ENCODE measurements at regions not wholly inside any gene's neighbourhood (a gene's known extent, or its start where the extent isn't known, plus 50 kb on each side); places are given as distances from the start of the nearest gene placed in this dataset.

DNA sequence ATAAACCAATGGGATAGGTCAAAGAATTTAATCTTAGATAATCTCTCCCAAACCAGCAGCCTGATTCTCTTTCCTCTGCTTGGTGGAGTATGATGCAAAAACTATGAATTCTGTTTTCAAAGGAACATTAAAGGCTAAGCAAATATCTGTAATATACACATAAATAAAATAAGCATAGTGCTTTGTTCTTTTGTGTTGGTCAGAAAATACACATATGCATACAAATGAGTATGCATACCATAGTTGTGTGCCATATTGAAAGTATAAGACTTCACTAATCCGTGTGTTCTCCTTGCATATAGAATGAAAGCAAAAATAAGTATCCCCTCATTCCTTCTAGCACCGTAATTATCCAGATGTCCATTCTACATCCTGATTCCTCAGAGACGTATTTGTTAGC, 1949.7 kb upstream of the CELF4 start:
- no peak for DNase-seq (ENCODE audit: low spot score)

DNA sequence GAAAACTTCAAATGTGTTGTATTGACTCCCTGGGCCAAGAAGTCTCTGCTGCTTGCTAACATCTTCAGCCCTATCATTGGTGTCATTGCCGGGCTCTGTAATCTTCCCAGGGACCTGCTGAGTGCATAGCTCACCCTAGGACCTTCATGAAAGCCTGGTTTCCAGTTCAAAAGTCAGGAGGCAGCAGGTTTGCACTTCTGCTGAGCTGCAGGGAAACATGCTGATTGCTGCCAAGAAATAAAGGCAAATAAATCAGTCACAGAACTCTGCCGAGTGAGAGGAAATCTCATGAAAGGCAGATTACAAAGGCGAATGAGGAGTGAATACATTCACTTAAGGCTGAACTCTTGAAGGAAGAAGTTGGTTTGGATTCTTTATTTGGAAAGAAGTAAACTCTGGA, 1947.6 kb upstream of the CELF4 start:
- DNase-seq (ENCODE audit: low spot score), result no peak

DNA sequence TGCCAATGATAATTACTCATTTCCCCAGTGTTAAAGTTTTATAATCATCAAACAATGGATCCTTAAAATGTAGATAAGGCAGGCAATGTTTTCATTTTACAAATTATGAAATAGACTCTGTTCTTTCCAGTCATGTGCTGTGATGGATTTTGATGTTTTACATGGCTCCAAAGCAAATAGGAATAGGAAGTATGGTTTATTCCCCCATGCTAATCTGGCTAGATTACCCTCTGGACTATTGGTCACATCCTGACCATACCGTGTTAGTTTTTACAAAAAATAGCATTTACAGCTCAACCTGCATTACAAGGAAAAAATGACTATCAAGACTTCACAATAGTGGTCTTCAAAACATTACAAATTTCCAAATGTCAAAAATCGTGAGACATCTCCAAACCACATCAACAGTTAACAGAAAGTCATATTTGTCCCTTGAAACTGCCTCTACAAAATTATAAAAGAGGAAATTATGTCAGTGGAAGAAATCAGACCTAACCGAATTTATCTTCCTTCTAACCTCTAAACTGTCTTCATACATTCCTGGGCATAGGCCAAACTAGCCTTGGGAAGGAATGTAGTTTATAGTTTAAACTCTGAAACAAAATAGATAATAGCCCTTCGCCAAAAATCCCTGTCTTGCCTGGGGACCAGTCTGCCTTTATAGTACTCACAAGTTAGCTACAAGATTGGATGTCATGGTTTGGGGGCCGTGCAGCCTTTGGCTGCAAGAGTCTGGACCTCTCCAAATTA, 1941.2 kb upstream of the CELF4 start:
- DNase-seq (ENCODE audit: low spot score), result no peak

DNA sequence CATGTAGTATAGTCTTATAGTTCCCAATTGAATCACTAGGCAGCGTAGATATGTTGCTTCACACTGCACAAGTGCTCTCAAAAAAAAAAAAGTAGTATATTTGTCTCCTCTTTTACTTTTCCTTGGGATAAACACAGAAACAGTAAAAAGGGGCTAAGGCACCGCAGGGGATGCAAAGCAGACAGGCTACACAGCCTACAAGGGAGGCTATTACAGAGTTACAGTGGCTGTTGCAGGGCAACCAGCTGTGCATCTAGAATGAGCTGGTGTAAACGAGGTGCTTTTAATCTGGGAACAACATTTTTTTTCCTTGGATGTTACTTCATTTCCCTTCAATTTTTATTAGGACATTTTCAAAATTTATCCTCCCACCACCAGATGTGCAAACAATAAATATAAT, 1934.7 kb upstream of the CELF4 start:
- DNase-seq (ENCODE audit: low spot score), result no peak

DNA sequence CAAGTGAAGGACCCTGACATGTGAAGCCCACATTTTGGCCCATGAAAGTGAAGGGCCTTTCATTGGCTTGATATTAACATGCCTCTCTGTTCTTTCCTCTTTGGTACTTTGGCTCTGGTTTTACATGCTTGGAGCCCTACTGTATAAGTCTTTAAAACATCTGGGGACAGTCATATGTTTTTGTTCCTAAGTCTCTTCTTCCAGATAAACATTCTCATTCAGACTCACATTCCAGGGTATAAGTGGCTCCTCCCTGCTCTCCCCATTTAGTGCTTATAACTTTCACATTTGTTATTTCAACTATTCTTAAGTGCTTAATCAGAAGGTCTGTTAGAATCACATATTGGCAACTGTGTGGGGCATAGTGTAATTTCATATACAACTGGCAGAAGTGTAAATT, 1932.2 kb upstream of the CELF4 start:
- no peak for DNase-seq (ENCODE audit: low spot score)

DNA sequence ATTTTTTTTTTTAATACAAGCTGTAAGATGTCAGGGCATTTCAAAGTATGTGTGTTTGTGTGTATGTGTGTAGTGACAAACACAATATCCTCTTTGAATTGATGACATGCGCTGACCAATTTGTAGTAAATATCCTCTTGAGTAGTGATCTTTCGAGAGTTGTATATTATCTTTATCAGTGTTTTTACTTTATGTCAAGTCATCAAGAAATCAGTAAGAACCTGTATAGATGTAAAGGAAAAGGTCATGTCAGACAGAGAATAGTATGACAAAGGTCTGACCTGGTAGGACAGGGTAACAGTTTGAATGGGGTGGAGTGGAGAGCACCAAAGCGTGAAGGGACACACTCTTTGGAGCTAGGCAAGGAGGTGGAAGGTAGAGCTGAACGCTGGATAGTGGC, 1931.4 kb upstream of the CELF4 start:
- DNase-seq (ENCODE audit: low spot score), result no peak

DNA sequence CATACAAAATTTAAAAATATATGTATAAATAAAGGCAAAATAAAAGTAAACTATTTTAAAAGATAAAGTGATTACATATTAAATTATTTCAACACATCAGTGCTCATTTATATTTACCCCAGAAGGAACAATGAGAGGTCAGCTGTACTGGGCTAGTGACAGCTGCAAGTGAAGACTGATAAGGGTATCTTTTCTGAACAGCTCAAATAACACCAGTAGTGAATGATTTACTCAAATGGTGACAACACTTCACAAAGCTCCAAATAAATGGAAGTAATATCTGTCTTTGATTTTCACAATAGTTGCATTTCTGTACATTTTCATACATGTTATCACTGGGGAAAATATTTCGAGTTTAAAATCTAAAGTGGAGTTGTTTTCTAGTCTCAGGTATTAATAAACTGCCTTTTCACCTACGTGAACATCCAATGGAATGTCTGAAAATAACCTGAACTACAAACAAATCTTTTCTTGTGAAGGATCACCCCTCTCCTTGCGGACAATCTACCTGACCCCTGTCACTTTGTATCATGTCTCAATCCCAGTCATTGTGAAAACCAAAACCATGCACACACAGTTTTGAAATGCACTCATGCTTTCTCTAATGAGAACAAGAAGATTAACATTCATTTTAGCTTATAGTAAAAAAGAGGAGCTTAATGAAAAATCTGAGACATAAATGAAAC, 1928.8 kb upstream of the CELF4 start:
- DNase-seq (ENCODE audit: low spot score), result peak; percentile 2

DNA sequence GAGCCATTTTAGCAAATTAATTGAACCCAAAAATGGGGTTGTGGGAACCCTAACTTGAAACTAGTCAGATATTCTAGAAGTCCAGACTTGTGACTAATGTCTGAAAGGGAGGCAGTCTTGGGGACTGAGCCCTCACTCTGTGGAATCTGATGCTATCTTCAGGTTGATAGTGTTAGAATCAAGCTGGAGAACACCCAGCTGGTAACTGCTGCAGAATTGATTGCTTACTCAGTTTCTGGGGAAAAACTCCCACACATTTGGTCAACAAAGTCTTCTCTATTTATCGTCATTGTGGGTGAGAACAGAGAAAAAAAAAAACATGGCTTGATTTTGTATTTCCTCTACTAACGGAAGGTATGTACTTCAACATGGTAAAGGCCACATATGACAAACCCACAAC, 1925.8 kb upstream of the CELF4 start:
- no peak for DNase-seq (ENCODE audit: low spot score)

DNA sequence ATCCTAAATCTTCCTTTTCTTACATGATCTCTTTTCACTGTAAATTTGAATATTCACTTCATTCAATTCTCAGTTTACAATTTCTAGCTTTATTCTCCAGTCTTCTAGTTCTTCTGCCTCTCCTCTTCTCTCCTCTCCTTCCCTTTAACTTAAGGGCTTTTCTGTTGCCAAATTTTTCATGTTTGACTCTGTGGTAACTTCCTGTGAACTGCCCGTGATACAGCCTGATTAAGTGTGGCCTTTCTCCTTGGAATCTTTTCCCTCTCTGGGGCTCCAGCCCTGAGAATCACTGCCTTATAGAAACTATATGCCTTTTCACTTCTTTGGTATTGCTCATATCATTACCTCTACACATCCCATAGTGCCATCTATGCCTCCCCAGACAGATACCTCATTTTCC, 1923.8 kb upstream of the CELF4 start:
- no peak for DNase-seq (ENCODE audit: low spot score)

DNA sequence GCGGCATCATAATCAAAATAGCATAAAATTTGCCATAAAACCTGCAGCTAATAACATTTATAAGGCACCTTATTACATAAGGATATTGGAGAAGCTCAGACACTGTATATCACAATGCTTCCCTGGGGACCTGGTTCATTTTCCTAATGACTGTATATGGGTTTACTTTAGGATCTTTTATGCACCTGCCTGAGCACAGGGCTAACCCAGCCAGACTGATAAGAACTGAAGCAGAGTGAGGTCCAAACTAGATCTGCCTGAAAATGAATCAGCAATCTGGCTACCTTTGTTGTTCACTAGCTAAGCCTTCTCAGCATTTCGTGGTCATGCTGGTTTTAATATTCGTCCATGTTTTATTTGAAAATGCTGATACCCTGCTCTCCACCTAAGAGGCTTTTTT, 1922.3 kb upstream of the CELF4 start:
- no peak for DNase-seq (ENCODE audit: low spot score)

DNA sequence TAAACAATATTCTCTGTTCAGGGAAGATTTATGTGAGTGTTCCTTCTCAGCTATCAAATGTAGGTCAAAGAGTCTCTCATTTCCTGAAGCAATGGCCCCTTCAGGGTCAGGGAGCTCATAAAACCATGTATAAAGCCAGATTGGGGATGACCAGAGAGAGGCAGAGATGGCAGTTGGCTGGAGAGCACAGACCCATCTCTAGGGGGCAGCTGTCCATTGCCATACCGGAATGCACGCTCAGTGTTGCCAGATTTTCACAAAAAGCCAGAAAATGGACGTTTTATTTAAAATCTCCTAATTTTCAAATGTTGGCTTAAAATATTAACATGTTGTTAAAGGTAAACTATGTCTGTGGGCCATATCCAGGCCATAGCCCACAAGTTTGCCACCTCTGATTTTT, 1920.7 kb upstream of the CELF4 start:
- DNase-seq (ENCODE audit: low spot score), result no peak

DNA sequence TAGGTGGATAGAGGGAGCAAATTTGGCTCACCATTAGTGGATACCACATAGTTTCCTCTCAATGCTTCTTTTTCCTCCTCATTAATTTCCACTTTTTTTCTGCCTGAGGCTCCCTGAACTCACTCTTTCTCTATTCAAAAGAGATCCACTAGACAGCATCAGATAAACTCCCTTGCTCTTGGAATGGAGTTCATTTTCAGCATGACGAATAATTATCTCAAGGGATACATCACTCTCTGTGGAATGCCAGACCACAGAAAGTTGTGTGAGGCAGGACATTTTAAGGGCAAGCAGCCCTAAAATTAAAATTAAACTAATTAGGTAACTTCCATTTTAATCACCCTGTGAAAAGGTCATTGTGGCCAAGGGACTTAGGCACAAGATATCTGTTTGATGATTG, 1920.1 kb upstream of the CELF4 start:
- DNase-seq (ENCODE audit: low spot score), result no peak

DNA sequence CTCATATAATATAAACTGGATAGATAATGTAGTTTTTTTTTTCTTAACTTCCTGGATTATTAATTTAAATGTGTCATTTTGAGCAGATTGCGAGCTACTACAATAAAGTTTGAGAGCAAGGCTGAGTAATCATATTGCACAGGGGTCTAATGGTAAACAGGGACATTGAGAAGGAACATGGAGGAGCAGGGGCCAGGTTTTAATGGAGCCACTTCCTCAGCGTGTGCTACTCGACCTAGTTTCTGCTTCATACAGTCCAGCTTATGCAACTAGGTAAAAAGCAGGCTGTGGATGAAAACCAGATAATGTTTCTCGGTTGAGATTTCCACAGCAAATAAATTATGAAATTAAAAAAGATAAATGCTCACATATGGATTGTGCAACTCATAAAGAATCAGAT, 1915.7 kb upstream of the CELF4 start:
- DNase-seq (ENCODE audit: low spot score), result no peak

DNA sequence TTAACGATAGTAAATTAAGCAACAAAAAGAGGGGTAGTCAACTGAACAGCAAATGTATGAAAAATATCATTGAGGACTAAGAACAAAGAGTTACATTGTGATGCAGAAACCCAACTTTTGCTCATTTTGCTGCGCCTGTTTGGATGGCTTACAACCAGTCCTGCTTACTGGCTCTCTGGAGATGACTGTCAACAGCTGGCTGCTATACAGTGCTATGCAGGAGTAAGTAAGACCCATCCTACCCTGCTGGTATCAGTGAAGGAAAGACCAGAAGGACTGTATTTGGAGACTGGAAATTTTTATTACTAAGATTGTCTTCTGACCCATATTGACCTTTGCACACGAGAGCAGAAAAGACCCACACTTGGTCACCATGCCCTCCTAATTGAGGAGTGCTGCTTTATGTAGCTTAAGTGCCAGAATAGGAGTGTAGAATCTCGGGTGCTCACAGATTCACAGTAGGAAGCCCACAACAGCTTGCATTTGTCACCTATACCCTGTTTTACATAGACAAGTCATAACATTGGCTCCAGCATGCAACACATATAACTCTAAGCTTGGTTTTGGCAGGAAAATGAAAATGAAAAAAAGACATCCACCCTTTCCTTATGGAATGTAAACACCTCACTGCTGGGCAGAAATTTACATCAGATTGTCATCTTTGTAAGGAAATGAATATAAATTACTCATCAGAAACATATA, 1915.0 kb upstream of the CELF4 start:
- no peak for DNase-seq (ENCODE audit: low spot score)

DNA sequence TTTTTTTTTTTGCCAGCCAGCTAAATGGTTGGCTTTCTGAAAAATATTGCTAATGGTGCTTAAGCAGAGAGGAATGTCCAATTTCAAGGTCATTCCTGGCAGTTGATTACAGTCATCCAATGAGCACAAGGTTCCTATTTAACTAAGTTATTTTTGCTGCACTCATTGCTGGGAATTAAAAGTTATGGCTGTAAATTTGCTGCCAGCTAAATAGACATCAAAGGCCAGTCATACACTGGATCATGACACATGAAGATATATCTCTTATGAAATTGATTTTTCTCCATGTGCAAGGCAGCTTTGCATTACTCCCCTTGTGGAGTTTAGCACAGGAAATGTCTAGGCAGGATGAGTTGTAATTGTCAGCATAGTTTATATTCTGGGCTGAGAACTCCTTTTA, 1898.4 kb upstream of the CELF4 start:
- no peak for DNase-seq (ENCODE audit: low spot score)

DNA sequence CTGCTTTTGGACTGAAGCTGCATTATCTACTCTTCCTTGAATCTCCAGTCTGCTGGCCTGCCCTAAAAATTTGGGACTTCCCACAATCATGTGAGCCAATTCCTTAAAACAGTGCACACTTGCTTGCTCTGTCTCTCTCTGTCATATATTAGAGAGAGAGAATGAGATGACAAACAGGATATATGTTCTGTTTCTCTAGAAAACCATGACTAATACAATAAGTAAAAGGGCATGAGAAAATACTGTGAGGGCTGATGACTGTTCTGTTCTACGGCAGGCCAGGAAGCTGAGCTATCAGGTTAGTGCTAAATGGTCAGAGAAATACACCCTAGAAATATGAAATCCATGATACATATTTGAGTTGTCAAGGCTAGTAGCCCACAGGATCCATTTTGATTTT, 1896.8 kb upstream of the CELF4 start:
- no peak for DNase-seq (ENCODE audit: low spot score)

DNA sequence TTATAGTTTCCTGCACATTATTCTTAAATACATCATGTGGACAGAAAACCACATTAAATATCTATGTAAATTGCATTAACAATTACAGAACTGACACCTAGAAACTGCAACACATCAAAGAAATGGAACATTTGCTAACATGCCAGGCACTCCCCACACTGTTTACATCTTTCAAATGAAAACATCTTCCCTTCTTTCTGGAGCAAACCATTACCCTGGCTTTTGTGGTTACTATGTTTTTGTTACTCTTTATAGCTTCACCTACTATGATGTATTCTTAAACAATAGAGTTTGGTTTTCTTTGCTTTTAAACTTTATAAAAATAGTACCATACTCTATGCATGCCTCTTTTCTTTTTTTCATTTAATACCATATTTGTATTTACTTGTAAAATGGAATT, 1894.5 kb upstream of the CELF4 start:
- DNase-seq (ENCODE audit: low spot score), result no peak

DNA sequence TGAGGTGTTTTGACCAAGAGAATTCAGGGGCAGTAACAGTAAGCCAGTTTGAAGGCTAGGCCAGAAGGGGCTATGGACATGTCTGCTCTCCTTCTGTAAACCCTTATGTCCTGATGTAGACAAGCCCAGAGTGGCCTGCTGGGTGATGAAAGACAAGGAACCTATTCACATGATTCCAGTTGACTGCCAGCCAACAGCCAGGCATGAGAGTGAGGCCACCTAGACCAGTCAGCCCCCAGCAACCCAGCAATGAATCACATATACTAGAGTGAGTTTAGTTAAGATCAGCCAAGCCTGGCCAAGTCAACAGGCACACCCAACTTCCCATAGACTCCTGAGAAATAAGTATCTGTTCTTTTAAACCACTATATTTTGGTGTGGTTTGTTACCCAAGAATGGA, 1889.7 kb upstream of the CELF4 start:
- no peak for DNase-seq (ENCODE audit: low spot score)

DNA sequence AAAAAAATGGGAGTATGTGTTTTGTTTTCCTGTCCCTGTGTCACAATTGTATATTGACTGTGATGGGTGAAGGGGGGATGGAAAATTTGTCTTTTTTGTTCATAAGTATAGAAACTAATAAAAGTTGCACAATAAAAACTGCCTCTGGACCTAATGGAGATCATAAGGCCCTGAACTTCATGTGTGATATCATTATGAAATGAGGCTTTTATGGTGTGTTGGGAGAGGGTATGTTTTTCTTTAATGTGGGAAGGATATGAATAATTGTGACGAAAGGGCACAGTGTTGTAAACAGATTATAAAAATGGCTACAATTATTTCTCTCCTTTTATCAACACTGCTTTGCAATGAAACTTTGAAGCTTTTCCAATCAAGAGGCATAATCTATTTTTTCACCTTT, 1889.3 kb upstream of the CELF4 start:
- no peak for DNase-seq (ENCODE audit: low spot score)

DNA sequence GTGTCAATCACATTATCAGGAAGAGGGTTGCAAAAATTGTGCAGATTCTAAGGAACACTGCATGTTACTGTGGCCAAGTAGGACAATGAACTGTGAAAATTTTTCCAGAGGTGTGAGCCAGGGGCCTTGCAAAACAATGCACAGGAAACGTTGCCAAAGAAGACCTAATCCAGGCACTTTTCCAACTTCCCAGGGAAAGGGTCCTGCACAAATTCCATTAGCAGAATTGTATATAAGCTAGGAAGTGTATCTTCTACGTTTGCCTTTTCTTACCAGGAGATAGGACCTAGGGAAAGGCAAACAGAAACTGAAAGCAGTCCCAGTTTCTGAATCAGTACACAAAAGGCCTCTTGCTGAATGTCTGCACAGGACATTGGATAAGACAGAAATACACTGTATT, 1888.3 kb upstream of the CELF4 start:
- DNase-seq (ENCODE audit: low spot score), result peak; percentile 4

DNA sequence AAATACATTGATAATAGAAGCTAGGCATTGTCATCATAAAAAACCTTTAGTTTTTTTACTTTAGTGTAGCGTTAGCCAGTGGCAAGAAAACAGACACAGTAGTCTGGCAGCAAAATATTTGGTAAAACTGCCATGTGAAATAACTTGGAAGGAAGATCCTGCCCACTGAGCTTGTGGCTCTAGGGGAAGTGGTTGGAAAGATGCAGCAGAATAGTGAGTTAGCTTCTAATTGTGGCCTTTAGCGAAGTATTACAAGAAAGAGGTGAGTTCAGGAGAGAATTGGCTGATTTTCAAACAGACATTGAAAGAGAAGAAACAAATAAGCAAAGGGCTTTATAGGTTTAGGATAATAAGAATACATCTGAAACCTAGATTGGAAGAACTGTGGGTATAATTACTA, 1887.8 kb upstream of the CELF4 start:
- no peak for DNase-seq (ENCODE audit: low spot score)

DNA sequence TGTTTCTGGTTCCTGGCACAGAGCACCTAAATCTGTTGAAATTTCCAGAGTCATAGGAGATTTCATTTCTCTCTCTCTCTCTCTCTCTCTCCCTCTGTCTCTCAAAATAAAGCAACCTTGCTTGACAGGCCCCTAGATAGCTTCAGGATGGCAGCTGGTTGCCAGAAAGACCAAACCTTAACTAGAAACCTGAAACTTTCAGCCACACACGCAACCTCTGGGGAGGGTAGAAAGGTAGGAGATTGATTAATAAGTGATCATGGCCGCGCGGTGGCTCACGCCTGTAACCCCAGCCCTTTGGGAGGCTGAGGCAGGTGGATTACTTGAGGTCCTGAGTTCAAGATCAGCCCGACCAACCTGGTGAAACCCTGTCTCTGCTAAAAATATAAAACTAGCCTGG, 1885.4 kb upstream of the CELF4 start:
- DNase-seq (ENCODE audit: low spot score), result no peak

DNA sequence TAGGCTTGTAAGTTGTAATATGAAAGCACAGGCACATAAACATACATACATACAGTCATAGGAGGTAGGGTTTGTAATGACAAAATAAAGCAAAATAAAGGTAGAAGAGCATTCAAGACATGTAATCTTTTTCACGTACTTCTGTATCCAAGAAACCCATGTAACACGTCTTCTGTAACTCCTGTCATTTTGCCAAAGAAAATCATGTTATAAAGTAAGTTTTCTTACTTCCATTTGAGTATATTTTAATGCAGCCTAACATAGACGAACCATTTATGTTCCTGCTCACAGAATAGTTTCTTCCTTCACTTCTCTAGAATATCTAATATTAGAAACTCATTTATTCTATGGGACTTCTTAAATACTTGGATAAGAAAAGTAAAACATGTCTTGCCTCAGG, 1884.0 kb upstream of the CELF4 start:
- no peak for DNase-seq (ENCODE audit: low spot score)

DNA sequence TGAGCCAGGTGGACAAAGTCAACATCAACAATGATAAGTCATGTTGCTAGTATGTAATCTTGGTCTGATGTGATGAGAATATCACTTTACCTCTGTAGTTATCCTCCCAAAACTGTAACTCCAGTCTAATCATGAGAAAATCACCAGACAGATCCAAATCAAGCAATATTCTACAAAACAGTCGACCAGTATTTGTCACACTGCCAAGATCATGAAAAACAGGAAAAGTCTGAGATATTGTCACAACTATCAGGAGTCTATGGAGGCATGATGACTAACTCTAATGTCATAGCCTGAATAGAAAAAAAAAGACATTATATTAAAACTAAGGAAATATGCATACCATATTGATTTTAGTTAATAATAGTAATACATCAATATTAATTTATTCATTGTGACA, 1883.3 kb upstream of the CELF4 start:
- no peak for DNase-seq (ENCODE audit: low spot score)

All from HuH-7.5 (cell line).